HEK293 (cell line): ENCODE measurements at regions not wholly inside any gene's neighbourhood (a gene's known extent, or its start where the extent isn't known, plus 50 kb on each side); places are given as distances from the start of the nearest gene placed in this dataset.

Source experiments
- CTCF ChIP-seq: fragments of 450-650 bp; formaldehyde crosslinking; IDR thresholded peaks from 2 replicates; pipeline ENCODE4 v1.5.1; 2016; ENCODE audit warnings: missing biosample characterization, missing genetic modification characterization
- PBX3 ChIP-seq: sonication (generic); formaldehyde crosslinking; IDR thresholded peaks from 2 replicates; pipeline ENCODE4 v1.8.1; 2022; ENCODE audit warnings: mild to moderate bottlenecking, moderate library complexity, missing genetic modification reagents
- REST ChIP-seq: fragments of 450-650 bp; formaldehyde crosslinking; IDR thresholded peaks from 2 replicates; pipeline ENCODE4 v1.5.1; 2016; ENCODE audit warnings: missing biosample characterization, missing genetic modification characterization
- TCF7L2 ChIP-seq: IDR thresholded peaks from 2 replicates; pipeline ENCODE4 v1.6.1; 2011; ENCODE audit warnings: low read depth, mild to moderate bottlenecking, inconsistent platforms, low read length, moderate library complexity, borderline replicate concordance
- ZBTB20 ChIP-seq: fragments of 450-650 bp; formaldehyde crosslinking; IDR thresholded peaks from 2 replicates; pipeline ENCODE4 v1.5.1; 2016; ENCODE audit warnings: missing biosample characterization, missing genetic modification characterization
- ZBTB49 ChIP-seq: fragments of 450-650 bp; formaldehyde crosslinking; IDR thresholded peaks from 2 replicates; pipeline ENCODE4 v1.5.1; 2016; ENCODE audit warnings: missing biosample characterization, missing genetic modification characterization, low read depth
- ZNF121 ChIP-seq: fragments of 450-650 bp; formaldehyde crosslinking; IDR thresholded peaks from 2 replicates; pipeline ENCODE4 v1.5.1; 2016; ENCODE audit warnings: missing biosample characterization, missing genetic modification characterization
- ZNF274 ChIP-seq, 2 experiments: fragments of 200-500 bp in 1 of 2; fragments of 450-650 bp in 1 of 2; sonication (Bioruptor generic) in 1 of 2; formaldehyde crosslinking in 1 of 2; IDR thresholded peaks; 2 replicates each; pipeline versions ENCODE4 v1.5.1 to v1.6.1; 2014 to 2016; ENCODE audit warnings: borderline replicate concordance in 1 of 2, inconsistent platforms in 1 of 2, low read length in 1 of 2, missing biosample characterization in 1 of 2, missing genetic modification characterization in 1 of 2
- ZNF555 ChIP-seq: fragments of 450-650 bp; formaldehyde crosslinking; conservative IDR thresholded peaks from 2 replicates; pipeline ENCODE4 v1.5.1; 2017; ENCODE audit warnings: missing biosample characterization, mild to moderate bottlenecking, missing genetic modification characterization, inconsistent platforms
- ZNF791 ChIP-seq: fragments of 450-650 bp; formaldehyde crosslinking; IDR thresholded peaks from 2 replicates; pipeline ENCODE4 v1.5.1; 2016; ENCODE audit warnings: missing biosample characterization, missing genetic modification characterization
- ZNF837 ChIP-seq: fragments of 450-650 bp; formaldehyde crosslinking; IDR thresholded peaks from 2 replicates; pipeline ENCODE4 v1.5.1; 2016; ENCODE audit warnings: missing biosample characterization, missing genetic modification characterization
- ZSCAN18 ChIP-seq: fragments of 450-650 bp; formaldehyde crosslinking; IDR thresholded peaks from 2 replicates; pipeline ENCODE4 v1.5.1; 2016; ENCODE audit warnings: missing biosample characterization, missing genetic modification characterization

GRCh38 chr6:125552819-125553218, 196.6 kb upstream of the HEY2 start:
- TF ChIP-seq ZNF555 (tag by site-specific recombination) (no peak), ZBTB20 (tag by site-specific recombination) (no peak), ZBTB49 (no peak), ZNF837 (no peak), CTCF (tag by site-specific recombination) (no peak), ZNF274 (IDR thresholded peaks at IDR 0.05; ENCODE audit: low read length) (no peak), ZNF274 (tag by site-specific recombination; IDR thresholded peaks at IDR 0.05; ENCODE audit: borderline replicate concordance) (no peak), REST (no peak), ZNF121 (no peak), ZNF791 (tag by site-specific recombination) (no peak), PBX3 (CRISPR knock-in tag) (no peak), ZSCAN18 (tag by site-specific recombination) (no peak), TCF7L2 (no peak)
